GM19043 (cell line): ENCODE measurements at regions not wholly inside any gene's neighbourhood (a gene's known extent, or its start where the extent isn't known, plus 50 kb on each side); places are given as distances from the start of the nearest gene placed in this dataset.

Source experiments
- ATAC-seq: cut with Tn5 transposase; IDR thresholded peaks from one replicate; pipeline ENCODE4 v1.9.1; 2021; ENCODE audit warnings: low read depth; ENCODE audit not compliant: unreplicated experiment

DNA sequence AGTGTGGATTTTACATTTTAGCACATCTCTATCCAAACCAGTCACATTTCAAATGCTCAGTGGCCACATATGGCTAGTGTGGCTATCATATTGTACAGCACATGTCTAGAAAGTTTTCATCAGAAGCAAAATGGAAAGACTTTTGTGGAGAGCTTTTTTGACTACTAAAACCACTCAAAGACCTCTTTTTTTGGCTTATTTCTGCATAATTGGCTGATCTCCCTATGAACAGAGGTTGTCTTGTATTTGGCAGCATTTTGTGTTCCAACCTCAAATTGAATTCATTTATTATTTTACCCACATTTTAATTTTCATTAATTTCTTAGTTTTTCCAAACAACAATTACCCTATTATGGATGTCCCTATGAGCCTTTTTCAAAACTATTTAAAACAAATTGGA lies 395.7 kb downstream of the TLE1 start:
- ATAC-seq: no peak

DNA sequence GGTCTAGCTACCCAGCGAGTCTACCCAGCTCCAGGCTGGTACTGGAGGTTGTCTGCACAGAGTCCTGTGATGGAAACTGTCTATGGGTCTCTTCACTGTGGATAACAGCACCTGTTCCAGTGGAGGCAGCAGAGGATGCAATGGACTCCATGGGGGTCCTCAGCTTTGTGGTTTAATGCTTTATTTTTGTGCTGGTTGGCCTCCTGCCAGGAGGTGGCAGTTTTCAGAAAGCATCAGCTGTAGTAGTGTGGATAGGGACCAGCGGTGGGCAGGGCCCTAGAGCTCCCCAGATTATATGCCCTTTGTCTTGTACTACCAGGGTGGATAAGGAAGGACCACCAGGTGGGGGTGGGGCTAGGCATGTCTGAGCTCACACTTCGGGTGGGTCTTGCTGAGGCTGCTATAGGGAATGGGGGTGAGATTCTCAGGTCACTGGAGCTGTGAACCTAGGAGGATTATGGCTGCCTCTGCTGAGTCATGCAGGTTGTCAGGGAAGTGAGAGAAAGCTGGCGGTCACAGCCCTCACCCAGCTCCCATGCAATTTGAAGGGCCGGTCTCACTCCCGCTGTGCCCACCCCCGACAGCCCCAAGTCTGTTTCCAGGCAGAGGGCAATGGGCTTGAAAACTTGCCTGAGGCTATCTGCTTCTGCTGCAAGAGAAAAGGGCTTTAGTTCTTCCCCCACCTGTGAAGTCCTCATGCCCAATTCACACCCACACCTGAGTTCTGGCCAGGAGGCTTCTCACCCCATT lies 397.1 kb downstream of the TLE1 start:
- ATAC-seq: no peak

DNA sequence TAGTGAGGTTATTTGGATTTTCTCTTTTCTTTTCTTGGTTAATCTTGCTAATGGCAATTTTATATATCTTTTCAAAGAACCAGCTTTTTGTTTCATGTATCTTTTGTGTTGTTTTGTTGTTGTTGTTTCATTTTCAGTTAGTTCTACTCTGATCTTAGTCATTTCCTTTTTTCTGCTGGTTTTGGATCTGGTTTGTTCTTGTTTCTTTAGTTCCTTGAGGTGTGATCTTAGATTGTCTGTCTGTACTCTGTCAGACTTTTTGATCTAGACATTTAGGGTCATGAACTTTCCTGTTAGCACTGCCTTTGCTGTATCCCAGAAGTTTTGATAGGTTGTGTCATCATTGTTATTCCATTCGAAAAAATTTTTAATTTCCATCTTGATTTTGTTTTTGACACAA lies 399.7 kb downstream of the TLE1 start:
- ATAC-seq: no peak

DNA sequence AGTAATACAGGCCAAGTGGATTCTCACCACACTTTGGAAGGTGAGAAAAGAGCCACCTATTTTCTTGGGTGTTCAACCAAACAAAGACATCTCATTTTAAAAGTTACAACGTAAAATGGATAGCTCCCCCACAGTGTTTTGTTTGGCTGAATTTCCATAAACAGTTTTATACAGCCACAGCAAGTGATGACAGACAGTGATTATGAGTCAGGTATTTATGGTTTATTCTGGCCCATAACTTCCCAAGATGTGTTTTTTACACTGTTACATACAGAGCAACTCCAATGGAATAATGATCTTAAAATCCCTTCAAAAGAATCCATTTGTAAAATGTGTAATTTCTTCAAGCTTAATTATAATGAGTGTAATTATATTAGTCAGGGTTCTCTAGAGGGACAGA lies 421.3 kb downstream of the TLE1 start:
- no peak for ATAC-seq

DNA sequence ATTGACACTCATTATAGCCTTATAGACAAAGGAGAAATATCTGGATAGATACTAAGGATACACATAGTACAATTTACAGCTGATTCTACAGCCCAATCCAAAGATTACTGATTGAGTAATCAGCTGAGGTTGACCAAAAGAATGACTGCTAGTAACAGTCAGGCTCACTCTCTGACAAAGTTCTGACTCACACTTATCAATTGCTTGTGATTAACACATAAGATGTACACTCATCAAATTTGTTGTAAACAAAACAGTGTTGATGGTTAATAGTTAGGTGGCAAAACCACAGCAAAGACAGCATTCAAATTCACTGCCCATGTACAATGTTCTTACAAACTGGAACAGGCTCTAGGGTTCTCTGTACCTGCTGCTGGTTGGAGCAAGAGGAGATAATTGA lies 422.7 kb downstream of the TLE1 start:
- no peak for ATAC-seq

DNA sequence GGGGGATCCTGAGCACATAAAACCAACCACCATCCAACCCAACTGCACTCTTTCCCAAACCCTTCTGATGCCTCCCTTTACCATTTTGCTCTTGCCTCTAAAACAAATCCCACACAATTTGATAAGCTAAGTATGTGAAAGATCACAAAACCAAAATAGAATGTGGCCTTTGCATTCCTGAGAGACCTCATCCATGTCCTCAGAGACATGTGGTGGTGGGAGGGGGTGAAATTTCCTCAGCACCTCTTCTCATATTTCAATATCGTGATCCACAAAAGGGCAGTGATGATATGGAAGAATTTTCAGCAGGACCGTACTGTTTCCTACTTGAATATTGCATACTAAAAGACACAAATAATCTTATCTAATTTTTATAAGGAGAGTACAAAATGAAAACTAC lies 423.3 kb downstream of the TLE1 start:
- no peak for ATAC-seq

DNA sequence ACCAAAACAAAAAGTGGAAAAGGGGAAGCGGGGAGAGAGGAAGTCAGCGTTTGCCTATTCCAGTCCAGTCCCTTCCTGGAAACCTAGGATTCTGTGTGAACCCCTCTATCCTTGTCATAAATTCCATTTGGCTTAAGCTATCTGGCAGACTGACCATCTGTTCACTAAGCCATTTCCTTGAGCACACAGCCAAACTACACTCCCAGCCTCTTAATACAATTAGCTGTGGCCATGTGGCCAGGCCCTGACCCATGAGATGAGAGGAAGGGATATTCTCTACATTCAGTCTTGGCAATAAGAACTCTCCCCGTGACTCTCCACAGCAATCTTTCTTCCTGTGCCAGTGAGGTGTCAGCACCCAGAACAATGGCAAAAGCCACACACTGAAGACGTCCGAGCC lies 424.8 kb downstream of the TLE1 start:
- ATAC-seq: no peak

DNA sequence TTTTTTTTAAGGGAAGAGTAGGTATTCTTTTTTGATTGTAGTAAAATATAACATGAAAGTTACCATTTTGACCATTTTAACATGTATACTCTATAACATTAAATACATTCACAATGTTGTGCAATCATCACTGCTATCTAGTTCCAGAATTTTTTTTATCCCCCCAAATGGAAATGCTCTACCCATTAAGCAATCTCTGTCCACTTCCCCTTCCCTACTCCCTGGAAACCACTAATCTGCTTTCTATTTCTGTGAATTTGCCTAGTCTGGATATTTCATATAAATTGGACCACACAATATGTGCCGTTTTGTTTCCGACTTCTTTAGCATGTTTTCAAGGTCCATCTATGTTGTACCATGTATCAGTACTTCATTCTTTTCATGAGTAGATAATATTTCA lies 429.5 kb downstream of the TLE1 start:
- no peak for ATAC-seq

DNA sequence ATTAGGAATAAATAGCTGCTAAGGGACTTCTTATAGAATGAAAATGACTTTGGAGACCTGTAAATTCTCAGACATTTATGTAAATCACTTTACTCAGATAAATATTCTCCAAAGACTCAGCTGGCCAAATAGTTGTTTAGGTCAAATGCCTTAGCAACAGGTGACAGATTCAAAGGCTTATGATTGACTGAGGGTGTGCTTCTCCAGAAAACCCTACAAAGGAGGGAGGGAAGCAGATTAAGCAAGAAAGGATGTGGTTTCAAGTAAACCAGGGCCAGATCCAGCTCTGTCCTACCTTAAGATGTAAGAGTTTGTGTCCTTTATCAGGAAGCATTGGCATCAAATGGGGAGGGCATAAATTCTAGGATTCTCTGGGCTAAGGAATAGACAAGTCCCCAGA lies 433.0 kb downstream of the TLE1 start:
- no peak for ATAC-seq

DNA sequence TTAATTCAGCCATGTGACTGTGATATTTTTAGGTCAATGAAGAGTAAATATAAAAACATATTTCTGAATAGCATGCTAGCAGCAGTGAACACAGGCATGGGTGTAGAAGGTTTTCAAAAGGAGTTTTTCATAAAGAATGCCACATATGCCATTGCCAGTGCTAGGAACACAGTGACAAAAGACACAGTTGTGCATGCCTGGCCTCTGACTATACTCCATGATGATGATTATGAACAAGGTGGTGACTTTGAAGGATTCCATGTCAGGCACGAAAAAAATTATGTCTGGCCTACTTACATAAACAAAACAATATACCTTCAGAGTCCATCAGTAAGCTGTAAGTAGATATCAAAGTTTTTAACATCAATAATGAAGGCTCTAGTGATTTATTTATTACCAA lies 438.7 kb downstream of the TLE1 start:
- ATAC-seq: no peak

DNA sequence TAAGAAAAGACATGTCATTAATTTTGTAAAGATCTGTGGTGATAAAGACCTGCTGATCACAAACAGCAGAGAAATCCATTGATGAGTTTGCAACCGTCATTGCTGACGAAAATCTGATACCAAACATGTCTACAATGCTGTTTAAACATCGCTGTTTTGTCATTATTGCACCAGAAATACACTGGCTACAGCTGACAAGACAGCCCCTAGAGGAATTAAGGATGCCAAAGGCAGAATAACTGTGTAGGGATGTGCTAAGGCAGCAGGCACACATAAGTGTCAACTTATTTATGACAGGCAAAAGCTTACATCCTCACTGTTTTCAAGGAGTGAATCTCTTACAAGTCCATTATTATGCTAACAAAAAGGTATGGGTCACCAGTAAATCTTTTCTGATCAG lies 439.3 kb downstream of the TLE1 start:
- no peak for ATAC-seq

DNA sequence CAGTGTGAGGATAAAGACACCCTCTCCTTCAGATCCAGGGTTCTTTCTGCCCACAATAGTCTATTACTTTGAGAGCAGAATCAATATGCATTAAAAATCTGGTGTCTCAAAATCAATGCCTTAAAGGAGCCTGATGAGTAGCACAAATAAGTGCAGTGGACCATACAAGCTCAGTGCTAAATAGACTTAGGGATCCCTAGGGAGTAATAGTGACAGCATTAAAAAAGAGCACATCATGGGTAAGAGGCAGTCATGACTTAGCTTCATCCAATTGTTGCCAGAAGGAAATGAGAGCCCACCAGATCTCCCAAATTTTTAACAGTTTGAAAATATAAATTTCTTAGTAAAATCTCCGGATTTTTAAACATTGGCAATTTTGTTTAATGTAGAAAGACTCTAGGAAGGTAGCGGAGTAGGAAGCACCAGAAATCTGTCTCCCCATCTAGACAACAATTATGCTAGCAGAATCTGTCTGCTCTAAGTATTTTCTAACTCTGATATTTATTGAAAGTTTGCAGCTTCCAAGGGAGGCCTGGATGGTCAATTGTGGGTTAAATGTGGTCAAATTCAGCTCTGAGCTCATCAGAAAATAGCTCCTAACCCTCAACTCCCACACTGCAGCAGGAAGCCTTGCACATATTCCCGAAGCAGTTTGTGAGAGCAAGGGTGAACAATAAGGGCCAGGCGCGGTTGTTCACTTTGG lies 443.9 kb downstream of the TLE1 start:
- ATAC-seq: no peak

DNA sequence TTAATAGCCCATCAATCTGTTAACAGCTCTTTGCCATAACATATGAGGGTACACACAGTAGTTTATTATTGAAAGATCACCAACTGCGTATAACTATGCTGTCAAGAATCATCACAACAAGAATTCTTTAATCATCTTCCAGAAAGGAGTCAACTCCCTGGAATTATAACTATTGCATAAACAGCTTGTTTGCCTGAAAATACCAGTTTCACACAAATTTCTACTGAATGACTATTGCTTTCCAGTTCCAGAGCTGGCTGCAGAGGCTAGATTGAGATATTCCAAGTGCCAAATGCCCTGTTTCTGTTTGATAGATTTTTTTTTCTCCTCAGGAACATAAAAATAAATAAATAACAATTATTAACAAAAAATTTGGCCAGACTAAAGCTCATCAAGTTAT lies 444.7 kb downstream of the TLE1 start:
- ATAC-seq: no peak

DNA sequence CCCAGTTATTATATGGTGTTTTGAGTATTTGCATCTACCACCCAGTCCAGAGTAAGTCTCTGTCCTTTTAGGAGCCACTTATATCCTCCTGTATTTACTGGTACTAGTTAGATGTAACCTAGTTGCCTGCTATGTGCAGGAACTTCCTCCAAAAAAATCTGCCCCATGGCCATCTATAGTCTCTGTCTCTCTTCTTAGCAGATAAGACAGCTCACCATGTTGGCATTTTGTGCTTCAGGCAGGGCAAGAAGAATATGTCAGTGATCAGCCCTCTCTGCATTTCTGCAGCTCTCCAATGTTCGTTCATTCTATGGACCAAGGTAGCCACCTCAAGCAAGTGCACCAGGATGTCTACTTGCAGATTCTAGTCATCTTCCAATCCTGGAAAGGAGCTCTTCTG lies 446.5 kb downstream of the TLE1 start:
- no peak for ATAC-seq

DNA sequence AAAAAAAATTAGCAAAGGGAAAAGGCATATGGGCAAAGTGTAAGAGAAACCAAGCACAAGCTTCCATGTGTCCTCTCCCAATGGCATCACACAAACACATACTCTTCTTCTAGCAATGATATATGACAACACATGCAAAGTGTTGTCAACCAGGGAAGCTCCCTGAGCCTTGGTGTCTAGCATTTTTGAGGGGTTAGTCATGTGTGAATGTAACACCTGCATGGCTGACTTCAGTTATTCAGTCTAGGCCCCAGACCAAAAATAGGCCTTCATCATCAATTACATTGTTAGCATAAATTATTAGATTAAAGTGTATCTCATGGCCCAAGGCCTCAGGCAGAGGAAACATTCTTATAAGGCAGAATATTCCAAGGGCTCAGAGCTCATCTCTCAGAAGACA lies 450.0 kb downstream of the TLE1 start:
- ATAC-seq: no peak

DNA sequence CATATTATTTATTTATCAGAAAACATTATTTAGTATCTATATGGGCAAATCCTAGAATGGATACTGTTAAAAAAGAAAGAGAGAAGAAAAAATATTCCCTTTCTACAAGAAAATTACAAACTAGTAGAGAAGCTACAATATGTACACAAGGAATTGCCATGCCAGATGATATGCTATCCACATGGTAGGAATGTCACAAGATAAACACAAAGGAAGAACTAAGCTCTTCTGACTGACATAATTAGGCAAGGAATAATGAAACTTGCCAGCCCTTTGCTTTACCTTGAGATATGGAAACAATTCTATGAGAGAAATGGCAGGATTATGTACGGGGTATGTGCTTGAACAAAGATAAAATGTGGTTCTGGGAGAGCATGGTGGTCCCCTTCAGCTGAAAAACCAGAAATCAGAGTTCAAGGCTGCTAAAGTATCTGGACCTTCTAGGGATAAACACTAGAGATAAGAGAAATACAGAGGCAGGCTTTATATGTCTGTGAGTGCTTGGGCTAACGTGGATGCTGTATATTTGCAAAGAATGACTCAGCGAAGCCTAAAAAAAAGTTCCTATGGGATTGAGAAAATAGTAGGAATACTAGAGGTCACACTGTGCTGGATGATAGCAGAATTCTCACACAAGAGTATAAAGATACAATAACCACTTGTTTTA lies 451.6 kb downstream of the TLE1 start:
- no peak for ATAC-seq

DNA sequence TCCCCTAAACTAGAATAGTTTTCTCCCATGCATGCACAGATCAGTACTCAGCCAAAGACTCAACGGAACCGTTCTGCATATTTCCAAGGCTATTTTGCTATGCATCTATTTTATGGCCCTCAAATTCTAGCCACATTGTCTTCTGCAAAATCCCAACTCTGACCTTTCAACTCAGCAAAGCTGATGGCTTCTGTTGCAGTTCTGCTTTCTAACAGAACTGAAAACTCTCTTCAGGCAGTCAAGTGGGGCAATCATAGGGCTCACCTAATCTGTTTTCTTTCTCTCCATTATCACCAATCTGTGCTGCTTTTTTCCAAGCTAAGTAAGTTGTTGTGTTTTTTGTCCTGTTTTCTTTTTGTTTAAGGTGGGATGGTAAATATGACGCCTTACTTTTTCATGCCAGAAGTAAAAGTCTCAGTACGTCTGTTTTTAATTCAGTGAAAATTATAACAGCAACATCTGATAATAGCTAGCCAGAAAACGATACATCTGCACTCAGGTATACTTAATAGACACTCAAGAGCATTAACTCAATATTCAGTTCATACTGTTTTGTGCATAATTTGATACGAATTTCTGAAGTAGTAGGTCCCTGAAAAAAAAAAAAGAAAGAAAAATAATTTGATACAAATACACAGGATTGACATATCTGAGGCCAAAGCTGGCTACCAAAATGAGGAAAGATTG lies 454.3 kb downstream of the TLE1 start:
- ATAC-seq: no peak

DNA sequence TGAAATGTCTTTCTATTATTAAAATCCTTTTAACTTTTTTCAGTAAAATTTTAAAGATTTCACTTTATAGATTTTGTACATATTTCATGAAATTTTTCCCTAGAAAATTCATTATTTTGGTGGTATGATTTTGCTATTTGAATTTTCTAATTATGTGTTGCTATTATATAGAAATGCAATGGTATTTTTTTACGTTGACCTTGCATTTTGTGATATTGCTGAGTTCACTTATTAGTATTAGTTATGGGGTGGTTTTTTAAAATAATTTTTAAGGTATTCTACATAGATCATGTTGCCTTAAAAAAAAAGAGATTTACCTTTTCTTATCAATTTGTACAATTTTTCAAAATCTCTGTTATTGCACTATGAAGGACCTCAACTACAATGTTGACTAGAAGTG lies 458.3 kb downstream of the TLE1 start:
- ATAC-seq: no peak

DNA sequence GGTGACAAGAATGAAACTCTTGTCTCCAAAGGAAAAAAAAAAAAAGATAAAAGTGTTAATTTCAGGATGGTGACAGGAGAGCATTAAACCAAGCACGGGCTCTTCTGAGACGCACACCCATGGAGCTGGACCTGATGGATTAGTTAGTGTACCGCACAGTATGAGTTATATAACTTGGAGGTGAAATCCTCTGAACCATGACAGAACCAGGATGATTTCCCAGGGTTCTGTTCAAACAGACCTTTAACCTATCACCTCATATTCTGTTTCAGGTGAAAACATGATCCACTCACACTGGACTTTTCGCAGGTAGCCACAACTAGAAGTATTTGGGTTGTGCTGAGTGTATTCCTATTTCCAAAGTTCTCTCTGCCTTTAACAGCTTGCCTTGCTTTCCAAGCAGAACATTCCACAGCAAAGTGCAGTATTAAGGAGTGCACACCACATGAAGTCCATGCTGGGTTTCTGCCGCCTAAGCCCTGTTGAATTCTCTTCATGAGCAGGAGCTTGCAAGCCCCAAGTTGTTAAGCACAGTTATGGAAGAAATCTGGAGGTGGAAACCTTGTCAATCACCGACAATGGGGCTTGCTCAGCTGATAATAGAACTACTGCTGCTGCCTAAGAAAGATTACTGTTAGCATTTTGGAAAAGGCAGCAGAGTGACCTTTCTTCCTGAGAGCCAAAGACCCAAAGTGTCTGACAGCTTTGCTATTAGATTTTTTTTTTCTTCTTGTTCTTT lies 461.7 kb downstream of the TLE1 start:
- ATAC-seq: no peak

DNA sequence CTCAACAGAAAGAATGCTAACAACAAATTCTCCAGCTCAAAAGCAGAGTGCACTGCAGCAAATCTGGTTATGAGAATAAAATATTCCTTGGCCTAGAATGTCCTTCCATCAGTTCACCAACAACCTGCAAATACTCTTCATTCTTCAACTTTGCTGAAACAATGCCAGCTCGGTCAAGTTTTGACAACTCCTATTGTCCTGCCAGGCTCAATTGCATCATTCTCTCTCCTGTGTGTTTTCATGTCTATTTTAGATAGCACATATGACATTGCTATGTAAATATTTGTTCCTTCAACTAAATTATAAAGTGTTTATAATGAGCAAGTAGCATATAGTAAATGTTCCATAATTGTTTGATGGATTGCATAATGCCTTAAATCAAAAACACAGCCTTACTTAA lies 463.8 kb downstream of the TLE1 start:
- ATAC-seq: no peak
